LNCAP (cell line): ENCODE measurements at regions not wholly inside any gene's neighbourhood (a gene's known extent, or its start where the extent isn't known, plus 50 kb on each side); places are given as distances from the start of the nearest gene placed in this dataset.

ENCODE experiments used
- TF ChIP-seq, protein P1 (sequence below): fragments of 450-650 bp; IDR thresholded peaks from 2 replicates; pipeline ENCODE4 v1.5.1; 2017; ENCODE audit warnings: mild to moderate bottlenecking

DNA sequence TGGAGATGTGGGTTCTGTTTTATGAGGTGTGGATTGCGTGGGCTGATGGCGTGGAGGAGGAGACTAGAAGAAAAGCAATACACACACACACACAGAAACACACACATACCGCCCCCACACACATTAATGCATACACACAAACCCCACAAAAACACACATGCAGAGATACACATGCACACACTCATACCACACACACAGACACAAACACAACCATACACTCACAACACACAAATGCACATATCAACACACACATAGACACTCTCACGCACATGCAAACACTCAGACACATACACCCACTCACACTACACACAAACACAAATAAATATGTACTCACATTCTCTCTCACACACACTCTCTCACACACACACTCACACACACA lies 75.7 kb upstream of the UBL3 start:
- TF ChIP-seq, protein P1, sequence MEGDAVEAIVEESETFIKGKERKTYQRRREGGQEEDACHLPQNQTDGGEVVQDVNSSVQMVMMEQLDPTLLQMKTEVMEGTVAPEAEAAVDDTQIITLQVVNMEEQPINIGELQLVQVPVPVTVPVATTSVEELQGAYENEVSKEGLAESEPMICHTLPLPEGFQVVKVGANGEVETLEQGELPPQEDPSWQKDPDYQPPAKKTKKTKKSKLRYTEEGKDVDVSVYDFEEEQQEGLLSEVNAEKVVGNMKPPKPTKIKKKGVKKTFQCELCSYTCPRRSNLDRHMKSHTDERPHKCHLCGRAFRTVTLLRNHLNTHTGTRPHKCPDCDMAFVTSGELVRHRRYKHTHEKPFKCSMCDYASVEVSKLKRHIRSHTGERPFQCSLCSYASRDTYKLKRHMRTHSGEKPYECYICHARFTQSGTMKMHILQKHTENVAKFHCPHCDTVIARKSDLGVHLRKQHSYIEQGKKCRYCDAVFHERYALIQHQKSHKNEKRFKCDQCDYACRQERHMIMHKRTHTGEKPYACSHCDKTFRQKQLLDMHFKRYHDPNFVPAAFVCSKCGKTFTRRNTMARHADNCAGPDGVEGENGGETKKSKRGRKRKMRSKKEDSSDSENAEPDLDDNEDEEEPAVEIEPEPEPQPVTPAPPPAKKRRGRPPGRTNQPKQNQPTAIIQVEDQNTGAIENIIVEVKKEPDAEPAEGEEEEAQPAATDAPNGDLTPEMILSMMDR: no peak

DNA sequence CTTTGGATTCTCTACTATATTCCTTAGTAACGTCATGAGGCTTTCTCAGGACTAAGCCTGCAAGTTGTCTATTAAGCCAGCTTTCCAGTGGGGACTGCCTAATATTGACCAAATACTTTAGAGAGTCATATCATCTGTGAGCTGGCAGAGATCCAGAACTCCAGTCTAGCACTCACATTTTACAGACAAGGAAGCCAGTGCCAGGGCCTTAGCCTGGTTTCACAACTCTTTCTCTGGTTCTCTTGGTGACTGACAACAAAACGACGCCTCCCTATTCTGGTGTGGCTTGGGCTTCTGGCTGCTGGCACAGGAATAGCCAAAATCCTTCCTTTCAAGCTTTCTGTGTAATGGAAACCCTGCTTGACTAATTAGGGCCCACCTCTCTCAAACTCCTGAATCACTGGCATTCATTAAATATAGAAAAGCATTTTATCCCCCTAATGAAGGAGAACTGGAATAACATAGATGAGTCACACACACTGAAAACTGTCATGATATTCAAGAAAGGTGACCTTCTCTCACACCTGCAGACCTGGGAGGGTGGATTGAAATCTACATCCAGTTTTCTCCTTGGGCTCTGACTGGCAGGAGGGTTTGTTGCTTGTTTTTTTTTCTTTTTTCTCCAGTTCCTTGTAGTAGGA lies 75.2 kb upstream of the UBL3 start:
- TF ChIP-seq, protein P1: no peak

DNA sequence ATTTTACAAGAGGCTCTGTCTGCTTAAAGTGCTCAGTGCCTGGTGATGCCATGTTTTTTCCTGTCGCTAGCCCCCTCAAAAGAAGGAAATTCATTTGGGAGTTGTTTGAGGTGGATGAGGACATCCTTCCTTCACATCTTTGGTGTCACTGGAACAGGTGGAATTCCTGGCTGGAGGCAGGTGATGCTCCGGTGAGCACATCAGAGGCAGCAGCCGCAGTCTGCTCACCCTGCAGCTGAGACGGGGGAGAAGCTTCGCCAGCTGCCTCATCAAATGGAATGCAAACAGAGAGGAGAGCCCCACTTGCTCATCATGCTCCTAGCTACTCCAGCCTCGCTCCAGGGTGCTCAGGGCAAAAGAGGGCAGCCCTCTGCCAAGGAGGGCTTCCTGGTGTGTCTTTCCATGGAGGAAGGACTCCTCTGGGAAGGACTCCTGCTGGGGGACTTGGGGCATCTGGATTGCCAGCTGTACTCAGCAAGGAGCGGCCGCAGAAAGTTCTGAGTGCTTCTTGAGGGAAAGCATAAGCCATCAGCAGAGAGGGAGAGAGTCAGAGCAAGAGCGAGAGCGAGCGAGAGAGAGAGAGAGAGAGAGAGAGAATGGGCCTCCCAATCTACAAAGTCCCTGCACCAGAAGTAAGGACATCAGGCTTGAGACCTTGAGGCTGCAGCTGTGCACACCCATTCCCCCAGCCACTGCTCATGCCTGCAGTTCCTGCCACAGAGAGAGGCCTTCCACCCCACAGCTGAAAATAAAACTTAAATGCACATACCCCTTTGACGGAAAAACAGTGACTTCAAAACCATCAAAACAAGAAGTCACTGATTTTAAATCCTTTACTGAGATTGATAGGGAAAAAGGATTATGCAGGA lies 74.3 kb upstream of the UBL3 start:
- TF ChIP-seq, protein P1: peak; percentile 5; the same call in 1 of the 2 replicates

DNA sequence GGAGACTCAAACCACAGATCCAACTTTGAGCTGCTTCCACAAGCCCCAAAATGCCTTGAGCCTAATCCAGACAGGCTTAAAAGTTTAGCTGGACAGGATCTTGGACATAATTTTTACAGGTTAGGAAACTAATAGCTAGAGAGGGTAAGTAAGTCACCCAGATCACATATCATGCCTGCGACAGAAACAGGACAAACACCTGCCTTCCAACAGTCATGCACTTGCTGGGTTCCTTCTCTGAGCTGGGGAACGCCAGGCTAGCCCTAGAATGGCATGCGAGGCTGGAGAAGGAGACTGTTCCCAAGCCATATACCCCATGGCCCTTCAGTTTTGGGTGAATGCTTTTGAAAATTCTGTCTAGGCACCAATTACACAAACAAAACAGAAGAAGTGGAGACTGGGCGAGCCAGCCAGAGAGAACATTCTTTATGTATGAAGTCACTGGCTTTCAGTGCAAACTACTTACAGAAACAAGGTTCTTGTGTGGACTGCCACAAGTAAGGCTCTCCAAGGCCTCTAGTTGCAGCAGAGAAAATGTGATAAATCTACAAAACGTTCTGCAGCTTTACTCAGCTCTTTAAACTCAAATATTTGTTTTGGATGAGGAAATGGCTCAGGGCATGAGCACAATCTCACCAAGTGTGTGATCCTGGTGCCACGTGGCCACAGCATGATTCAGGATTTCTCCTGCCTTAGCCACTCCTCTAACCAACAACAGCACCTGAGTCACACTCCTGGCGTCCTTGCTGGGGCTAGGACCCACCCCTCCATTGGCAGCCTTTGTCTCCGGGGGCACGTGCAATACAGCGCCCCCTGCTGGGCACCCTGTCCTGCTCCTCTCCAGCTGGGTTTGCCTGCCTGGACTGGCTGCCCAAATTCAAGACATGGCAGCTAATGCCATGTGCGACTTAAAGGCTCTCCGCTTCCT lies 73.4 kb upstream of the UBL3 start:
- TF ChIP-seq, protein P1: peak; percentile 93

DNA sequence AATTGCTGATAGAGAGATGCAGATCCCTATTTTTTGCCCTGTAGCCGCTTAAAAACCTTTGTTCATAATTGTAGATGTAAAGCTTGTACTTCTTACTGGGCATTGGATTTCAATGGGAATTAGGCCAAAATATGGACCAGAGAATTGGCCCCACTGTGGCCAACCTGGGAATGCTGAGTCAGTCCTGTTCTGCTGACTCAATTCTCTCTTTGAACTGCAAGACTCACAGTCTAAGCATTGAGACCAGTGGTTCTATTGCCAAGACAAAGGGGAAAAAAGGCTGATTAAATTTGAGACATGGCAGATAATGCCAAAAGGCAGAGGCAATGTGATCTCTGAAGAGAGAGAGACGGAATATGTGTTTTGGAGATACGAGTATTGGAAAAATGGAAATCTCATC lies 72.5 kb upstream of the UBL3 start:
- TF ChIP-seq, protein P1: no peak

DNA sequence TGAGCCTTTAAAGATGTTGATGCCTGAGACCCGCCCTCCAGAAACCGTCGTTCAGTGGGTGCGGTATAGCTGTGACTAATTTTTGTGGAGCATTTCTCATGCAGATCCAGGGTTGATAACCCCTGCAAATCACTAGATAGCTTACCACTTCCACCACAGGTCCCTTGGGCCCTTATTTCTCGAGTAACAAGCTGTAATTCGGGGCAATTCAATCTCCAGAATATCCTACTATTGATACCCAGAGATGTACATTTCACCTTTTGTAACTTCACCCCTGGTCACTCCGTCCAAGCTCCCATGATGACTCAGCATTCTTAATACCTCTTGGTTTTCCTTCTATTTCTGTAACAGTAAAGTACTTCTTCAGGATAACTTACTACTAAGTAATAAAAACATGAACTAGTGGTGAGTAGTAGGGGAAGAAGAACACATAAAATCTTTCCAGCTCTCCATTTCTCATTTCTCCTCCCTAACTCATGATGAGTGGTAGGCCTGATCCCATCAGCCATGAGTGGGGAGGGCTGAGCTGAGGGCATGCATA lies 71.9 kb upstream of the UBL3 start:
- TF ChIP-seq, protein P1: no peak

DNA sequence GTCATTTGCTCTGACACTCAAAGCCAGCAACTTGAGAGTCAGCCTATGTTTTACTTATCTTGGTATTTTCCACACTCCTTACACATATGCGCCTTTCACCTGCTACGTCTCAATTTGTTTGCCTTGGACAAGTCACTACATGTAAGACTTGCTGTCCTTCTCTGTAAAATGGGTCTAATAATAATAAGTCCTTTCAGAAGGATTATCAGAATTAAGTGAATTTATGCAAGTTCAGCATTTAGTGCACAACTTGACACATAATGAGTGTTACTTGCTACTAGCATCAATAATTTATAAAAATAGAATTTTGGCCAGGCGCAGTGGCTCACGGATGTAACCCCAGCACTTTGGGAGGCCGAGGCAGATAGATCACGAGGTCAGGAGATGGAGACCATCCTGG lies 71.1 kb upstream of the UBL3 start:
- TF ChIP-seq, protein P1: no peak
